NB4 (cell line): ENCODE measurements at regions not wholly inside any gene's neighbourhood (a gene's known extent, or its start where the extent isn't known, plus 50 kb on each side); places are given as distances from the start of the nearest gene placed in this dataset.
"Not testable (repeated sequence)": the region's sequence is repeated elsewhere in the genome, so short reads cannot be mapped to it uniquely, and the experiment has no call there.

ENCODE experiments used
- DNase-seq: peaks from one replicate; pipeline ENCODE4 v3.0.0; 2010; ENCODE audit warnings: low read depth
- H3K4me3 ChIP-seq: one replicate; pipeline ENCODE4 v1.5.1; 2011; ENCODE audit warnings: mild to moderate bottlenecking, low read depth, low read length, moderate library complexity
- MYC ChIP-seq: IDR thresholded peaks from 2 replicates; pipeline ENCODE4 v1.6.1; 2011; ENCODE audit warnings: low read depth, low read length
- POLR2A ChIP-seq: IDR thresholded peaks from 2 replicates; pipeline ENCODE4 v1.6.1; 2011; ENCODE audit warnings: mild to moderate bottlenecking; ENCODE audit not compliant: insufficient read length; ENCODE audit errors: extremely low read depth
- TF ChIP-seq, protein P1 (sequence below): IDR thresholded peaks from one replicate; pipeline ENCODE4 v1.5.1; 2012; ENCODE audit warnings: low read depth, low read length
- TF ChIP-seq, protein P2 (sequence below): IDR thresholded peaks from 2 replicates; pipeline ENCODE4 v1.6.1; 2011; ENCODE audit warnings: low read depth, low read length

DNA sequence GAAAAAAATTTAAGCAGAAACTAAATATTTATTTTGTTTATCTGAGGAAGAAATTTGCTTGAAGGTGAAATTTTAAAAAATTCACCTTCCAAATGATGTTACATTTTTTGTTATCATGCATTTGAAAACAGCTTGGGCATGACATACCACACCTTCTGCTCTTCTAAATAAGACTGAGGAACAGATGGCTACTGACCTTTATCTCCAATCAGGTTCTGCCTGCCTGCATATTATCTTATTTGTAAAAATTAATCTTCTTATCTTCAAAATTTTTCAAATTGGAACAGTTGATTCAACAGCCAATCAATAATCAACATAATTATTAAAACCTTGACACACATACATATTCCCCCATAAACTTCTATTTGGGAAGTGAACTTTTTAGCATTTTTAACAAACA lies 641.8 kb upstream of the ZNF385D start:
- DNase-seq = no peak
- no peak overlapping the region for H3K4me3 ChIP-seq
- TF ChIP-seq, protein P1, sequence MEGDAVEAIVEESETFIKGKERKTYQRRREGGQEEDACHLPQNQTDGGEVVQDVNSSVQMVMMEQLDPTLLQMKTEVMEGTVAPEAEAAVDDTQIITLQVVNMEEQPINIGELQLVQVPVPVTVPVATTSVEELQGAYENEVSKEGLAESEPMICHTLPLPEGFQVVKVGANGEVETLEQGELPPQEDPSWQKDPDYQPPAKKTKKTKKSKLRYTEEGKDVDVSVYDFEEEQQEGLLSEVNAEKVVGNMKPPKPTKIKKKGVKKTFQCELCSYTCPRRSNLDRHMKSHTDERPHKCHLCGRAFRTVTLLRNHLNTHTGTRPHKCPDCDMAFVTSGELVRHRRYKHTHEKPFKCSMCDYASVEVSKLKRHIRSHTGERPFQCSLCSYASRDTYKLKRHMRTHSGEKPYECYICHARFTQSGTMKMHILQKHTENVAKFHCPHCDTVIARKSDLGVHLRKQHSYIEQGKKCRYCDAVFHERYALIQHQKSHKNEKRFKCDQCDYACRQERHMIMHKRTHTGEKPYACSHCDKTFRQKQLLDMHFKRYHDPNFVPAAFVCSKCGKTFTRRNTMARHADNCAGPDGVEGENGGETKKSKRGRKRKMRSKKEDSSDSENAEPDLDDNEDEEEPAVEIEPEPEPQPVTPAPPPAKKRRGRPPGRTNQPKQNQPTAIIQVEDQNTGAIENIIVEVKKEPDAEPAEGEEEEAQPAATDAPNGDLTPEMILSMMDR = no peak
- TF ChIP-seq, protein P2, sequence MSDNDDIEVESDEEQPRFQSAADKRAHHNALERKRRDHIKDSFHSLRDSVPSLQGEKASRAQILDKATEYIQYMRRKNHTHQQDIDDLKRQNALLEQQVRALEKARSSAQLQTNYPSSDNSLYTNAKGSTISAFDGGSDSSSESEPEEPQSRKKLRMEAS = no peak
- no peak for TF ChIP-seq POLR2A
- no peak for TF ChIP-seq MYC

DNA sequence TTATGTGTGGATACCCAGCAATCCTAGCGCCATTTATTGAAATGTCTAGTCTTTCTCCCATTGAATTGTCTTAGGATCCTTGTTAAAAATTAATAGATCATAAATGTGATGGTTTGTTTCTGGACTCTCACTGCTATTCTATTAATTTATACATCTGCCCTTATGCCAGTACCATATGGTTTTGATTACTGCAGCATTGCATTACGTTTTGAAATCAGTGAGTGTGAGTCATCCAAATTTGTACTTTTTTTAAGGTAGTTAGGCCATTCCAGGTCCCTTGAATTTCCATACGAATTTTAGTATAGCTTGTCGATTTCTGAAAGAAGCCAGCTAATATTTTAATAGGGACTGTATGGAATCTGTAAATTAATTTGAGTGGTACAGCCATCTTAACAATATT lies 648.6 kb upstream of the ZNF385D start:
- H3K4me3 ChIP-seq = no peak overlapping the region
- DNase-seq = no peak
- TF ChIP-seq POLR2A (no peak), MYC (no peak)
- TF ChIP-seq, protein P2 = no peak
- TF ChIP-seq, protein P1 = no peak

DNA sequence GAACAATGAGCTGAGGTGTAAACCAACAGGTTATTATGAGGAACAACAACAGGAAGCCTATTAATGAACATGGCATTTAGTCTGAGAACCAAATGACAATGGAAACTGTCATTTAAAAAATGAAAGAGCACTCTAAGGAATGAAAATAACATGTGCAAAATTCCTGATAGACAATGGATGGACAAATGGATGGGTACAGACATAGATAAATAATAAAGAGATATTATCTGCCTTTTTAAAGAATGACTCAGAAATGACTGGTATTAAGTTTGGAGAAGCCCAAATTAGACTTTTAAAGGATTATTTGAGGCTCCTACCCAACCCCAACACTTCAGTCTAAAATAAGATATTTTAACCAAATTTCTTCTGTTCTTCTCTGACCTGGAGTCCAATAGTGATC lies 650.5 kb upstream of the ZNF385D start:
- no peak for DNase-seq
- H3K4me3 ChIP-seq = no peak overlapping the region
- TF ChIP-seq MYC = no peak
- TF ChIP-seq, protein P2 = no peak
- no peak for TF ChIP-seq POLR2A
- TF ChIP-seq, protein P1 = no peak

DNA sequence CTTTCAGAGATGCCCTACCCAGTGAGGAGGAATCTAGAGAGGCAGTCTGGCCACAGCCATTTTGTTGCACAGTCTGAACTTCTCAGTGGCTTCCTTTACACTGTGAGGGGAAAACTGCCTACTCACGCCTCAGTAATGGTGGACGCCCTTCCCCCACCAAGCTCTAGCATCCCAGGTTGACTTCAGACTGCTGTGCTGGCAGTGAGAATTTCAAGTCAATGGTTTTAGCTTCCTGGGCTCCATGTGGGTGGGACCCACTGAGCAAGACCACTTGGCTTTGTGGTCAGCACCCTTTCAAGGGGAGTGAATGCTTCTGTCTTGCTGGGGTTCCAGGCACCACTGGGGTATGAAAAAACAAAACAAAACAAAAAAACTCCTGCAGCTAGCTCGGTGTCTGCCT lies 663.2 kb upstream of the ZNF385D start:
- TF ChIP-seq POLR2A (no peak), MYC (no peak)
- TF ChIP-seq, protein P1 = no peak
- TF ChIP-seq, protein P2 = no peak
- H3K4me3 ChIP-seq = no peak overlapping the region
- no peak for DNase-seq

DNA sequence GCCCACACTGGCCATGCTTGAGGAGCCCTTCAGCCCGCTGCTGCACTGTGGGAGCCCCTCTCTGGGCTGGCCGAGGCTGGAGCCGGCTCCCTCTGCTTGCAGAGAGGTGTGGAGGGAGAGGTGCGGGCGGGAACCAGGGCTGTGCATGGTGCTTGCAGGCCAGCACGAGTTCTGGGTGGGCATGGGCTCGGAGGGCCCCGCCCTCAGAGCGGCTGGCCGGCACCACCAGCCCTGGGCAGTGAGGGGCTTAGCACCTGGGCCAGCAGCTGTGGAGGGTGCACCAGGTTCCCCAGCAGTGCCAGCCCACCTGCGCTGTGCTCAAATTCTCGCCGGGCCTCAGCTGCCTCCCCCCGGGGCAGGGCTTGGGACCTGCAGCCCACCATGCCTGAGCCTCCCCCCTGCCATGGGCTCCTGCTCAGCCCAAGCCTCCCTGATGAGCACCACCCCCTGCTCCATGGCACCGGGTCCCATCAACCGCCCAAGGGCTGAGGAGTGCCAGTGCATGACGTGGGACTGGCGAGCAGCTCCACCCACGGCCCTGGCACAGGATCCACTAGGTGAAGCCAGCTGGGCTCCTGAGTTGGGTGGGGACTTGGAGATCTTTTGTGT lies 665.9 kb upstream of the ZNF385D start:
- DNase-seq = not testable (repeated sequence)

DNA sequence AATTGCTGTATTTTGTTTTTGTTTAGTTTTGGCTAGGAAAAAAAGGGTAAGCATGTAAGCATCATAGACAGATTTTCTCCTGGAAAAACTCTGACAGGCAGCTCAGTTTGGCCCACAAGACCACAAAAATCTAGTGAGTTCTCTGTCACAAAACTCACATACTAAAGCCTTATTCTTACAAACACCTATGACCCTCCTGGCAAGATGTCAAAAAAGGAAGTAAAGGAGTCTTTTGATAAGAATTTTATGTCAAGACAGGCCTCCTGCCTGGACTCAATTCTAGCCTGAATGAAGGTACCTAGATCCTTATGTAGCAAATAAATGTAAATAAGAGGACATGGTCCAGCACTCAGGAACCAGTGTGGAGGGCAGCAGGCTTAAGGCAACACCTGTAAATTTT lies 668.3 kb upstream of the ZNF385D start:
- TF ChIP-seq, protein P1 = no peak
- no peak for TF ChIP-seq MYC
- no peak overlapping the region for H3K4me3 ChIP-seq
- DNase-seq = no peak

More for the DNA sequence above, 665.9 kb upstream of the ZNF385D start:
- H3K4me3 ChIP-seq = not testable (repeated sequence)
